ENCODE measurements at regions not wholly inside any gene's neighbourhood (a gene's known extent, or its start where the extent isn't known, plus 50 kb on each side); places are given as distances from the start of the nearest gene placed in this dataset.

DNA sequence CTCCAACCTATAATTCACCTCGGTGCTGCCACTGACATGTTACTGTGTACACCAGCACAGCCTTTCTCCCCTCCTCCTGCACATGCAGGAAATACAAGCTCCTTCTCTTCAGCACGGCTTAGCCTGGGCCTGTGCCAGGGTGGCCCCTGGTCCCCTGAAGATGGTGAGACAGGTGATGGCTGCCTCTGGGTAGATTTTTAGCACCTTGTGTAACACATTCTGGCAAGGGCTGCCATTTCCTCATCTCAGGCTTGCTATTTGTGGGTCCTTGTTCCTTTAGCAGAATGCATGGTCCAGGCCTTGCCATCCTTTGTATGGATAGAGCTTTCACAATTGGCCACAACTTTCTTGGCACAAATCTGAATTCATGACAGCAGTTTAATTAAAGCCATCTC, 151.3 kb downstream of the CDC5L start (continued):
- no peak for TF ChIP-seq ZNF510 (tag by site-specific recombination; IDR thresholded peaks at IDR 0.05; ENCODE audit: insufficient replicate concordance)
- no peak for TF ChIP-seq ZNF426 (tag by site-specific recombination; IDR thresholded peaks at IDR 0.05)
- TF ChIP-seq SETDB1 (IDR thresholded peaks at IDR 0.05; ENCODE audit: insufficient read length, low read length) = no peak
- no peak for TF ChIP-seq RBAK (tag by site-specific recombination; IDR thresholded peaks at IDR 0.05)
- TF ChIP-seq ZNF626 (tag by site-specific recombination; IDR thresholded peaks at IDR 0.05) = no peak

GRCh38 chr6:44539701-44540355, 152.3 kb downstream of the CDC5L start:
- H3K36me3 ChIP-seq (ENCODE audit: control insufficient read depth in 2 of 2, insufficient read depth in 1 of 2, low read length in 2 of 2) = no peaks in the 10 kb centered on the region
- H3K27ac ChIP-seq (ENCODE audit: extremely low read depth, low read depth, low read length) = no peak overlapping the region
- POLR2A ChIA-PET = no interaction called here
- peaks cover 3% of the 10 kb centered on the region; the same call in 1 of the 2 replicates for H3K4me1 ChIP-seq (ENCODE audit: control insufficient read depth, insufficient read depth, low read length)
- no peaks in the 10 kb centered on the region for H3K9me3 ChIP-seq (ENCODE audit: control insufficient read depth, insufficient read depth, low read depth, low read length)
- CTCF ChIA-PET = interaction anchor here (0.6 to 2.5 kb wide), 7 partner anchors 11 to 1111 kb away, joined by 3 to 11 read pairs (median 4); no protein-coding TSS in a partner anchor
- no peak overlapping the region for H3K4me3 ChIP-seq (ENCODE audit: low read depth, low read length)
- TF ChIP-seq, protein P1, sequence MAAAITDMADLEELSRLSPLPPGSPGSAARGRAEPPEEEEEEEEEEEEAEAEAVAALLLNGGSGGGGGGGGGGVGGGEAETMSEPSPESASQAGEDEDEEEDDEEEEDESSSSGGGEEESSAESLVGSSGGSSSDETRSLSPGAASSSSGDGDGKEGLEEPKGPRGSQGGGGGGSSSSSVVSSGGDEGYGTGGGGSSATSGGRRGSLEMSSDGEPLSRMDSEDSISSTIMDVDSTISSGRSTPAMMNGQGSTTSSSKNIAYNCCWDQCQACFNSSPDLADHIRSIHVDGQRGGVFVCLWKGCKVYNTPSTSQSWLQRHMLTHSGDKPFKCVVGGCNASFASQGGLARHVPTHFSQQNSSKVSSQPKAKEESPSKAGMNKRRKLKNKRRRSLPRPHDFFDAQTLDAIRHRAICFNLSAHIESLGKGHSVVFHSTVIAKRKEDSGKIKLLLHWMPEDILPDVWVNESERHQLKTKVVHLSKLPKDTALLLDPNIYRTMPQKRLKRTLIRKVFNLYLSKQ (tag by site-specific recombination; IDR thresholded peaks at IDR 0.05; ENCODE audit: borderline replicate concordance) = no peak
- TF ChIP-seq ZNF544 (tag by site-specific recombination; IDR thresholded peaks at IDR 0.05) (no peak), ZNF76 (tag by site-specific recombination; IDR thresholded peaks at IDR 0.05; ENCODE audit: borderline replicate concordance, low read depth) (no peak), GLIS1 (tag by site-specific recombination; IDR thresholded peaks at IDR 0.05) (no peak), KLF7 (tag by site-specific recombination; IDR thresholded peaks at IDR 0.05; ENCODE audit: borderline replicate concordance) (no peak), PRDM2 (tag by site-specific recombination; IDR thresholded peaks at IDR 0.05; ENCODE audit: borderline replicate concordance) (no peak), ZNF830 (tag by site-specific recombination; IDR thresholded peaks at IDR 0.05; ENCODE audit: low read depth) (no peak), EGR2 (tag by site-specific recombination; IDR thresholded peaks at IDR 0.05; ENCODE audit: low read depth) (no peak), ZNF785 (tag by site-specific recombination; IDR thresholded peaks at IDR 0.05) (no peak), PRDM6 (tag by site-specific recombination; IDR thresholded peaks at IDR 0.05) (no peak), PRDM10 (tag by site-specific recombination; IDR thresholded peaks at IDR 0.05) (no peak), SCRT1 (tag by site-specific recombination; IDR thresholded peaks at IDR 0.05; ENCODE audit: borderline replicate concordance) (no peak), ZBTB48 (tag by site-specific recombination; IDR thresholded peaks at IDR 0.05) (no peak), REST (tag by site-specific recombination; IDR thresholded peaks at IDR 0.05) (no peak)
